Epithelial cell of esophagus (primary cell): ENCODE measurements at regions not wholly inside any gene's neighbourhood (a gene's known extent, or its start where the extent isn't known, plus 50 kb on each side); places are given as distances from the start of the nearest gene placed in this dataset.

Experiments used
- DNase-seq: peaks from one replicate; pipeline ENCODE4 v3.0.0; 2010; ENCODE audit warnings: low read depth
- H3K4me3 ChIP-seq: 2 replicates; pipeline ENCODE4 v1.5.1; 2011; ENCODE audit warnings: mild to moderate bottlenecking, low read length, control low read depth
- CTCF ChIP-seq: IDR thresholded peaks from 2 replicates; pipeline ENCODE4 v1.5.1; 2011; ENCODE audit warnings: low read depth, mild to moderate bottlenecking, low read length, control low read depth, inconsistent platforms; ENCODE audit not compliant: insufficient read depth; ENCODE audit errors: missing control alignments

DNA sequence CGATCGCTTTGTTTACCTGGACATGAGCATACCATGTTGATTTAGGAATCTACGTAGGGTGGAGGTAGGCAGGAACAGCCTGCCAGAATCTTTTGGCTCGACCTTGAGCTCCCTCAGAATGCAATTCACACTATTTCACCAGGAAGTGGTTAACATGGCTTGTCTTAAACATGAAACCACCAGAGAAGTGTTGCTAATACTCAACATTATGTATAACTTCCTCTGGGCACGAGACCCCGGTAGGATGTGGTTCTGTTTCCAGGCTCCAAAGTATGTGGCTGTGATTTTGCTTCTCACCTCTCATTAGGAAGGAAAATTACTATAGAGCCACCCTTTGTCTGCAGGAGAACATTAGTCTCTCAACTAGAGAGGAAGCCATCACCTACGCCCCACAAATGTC lies 59.0 kb upstream of the VCX3B start:
- no peak overlapping the region for H3K4me3 ChIP-seq
- no peak for TF ChIP-seq CTCF
- no peak for DNase-seq

- no peak for DNase-seq
- no peak overlapping the region for H3K4me3 ChIP-seq
- TF ChIP-seq CTCF, result no peak
Observed at GRCh38 chrX:8413279-8413678, 51.4 kb upstream of the VCX3B start.
